HG03060 (cell line): ENCODE measurements at regions not wholly inside any gene's neighbourhood (a gene's known extent, or its start where the extent isn't known, plus 50 kb on each side); places are given as distances from the start of the nearest gene placed in this dataset.
"Not testable (repeated sequence)": the region's sequence is repeated elsewhere in the genome, so short reads cannot be mapped to it uniquely, and the experiment has no call there.

Experiments
- ATAC-seq: cut with Tn5 transposase; IDR thresholded peaks from one replicate; pipeline ENCODE4 v1.9.1; 2021; ENCODE audit warnings: low read depth, moderate number of reproducible peaks; ENCODE audit not compliant: unreplicated experiment

GRCh38 chr4:189200353-189200752, 740.3 kb upstream of the FRG1 start:
- no peak for ATAC-seq

GRCh38 chr4:189202182-189202868, 738.3 kb upstream of the FRG1 start:
- ATAC-seq: peak; percentile 55

- no peak for ATAC-seq
Observed at GRCh38 chr4:189202869-189203271, 737.8 kb upstream of the FRG1 start.

- ATAC-seq: no peak
Observed at GRCh38 chr4:189204616-189205015, 736.1 kb upstream of the FRG1 start.

- no peak for ATAC-seq
Observed at GRCh38 chr4:189206953-189207352, 733.7 kb upstream of the FRG1 start.

- ATAC-seq: no peak
Observed at GRCh38 chr4:189207872-189208271, 732.8 kb upstream of the FRG1 start.

GRCh38 chr4:189215574-189215973, 725.1 kb upstream of the FRG1 start:
- ATAC-seq: no peak

GRCh38 chr4:189221691-189222090, 719.0 kb upstream of the FRG1 start:
- ATAC-seq: no peak

- no peak for ATAC-seq
Observed at GRCh38 chr4:189228726-189229125, 711.9 kb upstream of the FRG1 start.

- no peak for ATAC-seq
Observed at GRCh38 chr4:189232274-189232673, 708.4 kb upstream of the FRG1 start.

GRCh38 chr4:189233754-189234153, 706.9 kb upstream of the FRG1 start:
- not testable (repeated sequence) for ATAC-seq

GRCh38 chr4:189234948-189235347, 705.7 kb upstream of the FRG1 start:
- ATAC-seq: not testable (repeated sequence)

- no peak for ATAC-seq
Observed at GRCh38 chr4:189235599-189235998, 705.1 kb upstream of the FRG1 start.

- not testable (repeated sequence) for ATAC-seq
Observed at GRCh38 chr4:189236321-189236720, 704.4 kb upstream of the FRG1 start.

GRCh38 chr4:189237340-189237739, 703.3 kb upstream of the FRG1 start:
- no peak for ATAC-seq

GRCh38 chr4:189255636-189256035, 685.0 kb upstream of the FRG1 start:
- ATAC-seq: no peak

- ATAC-seq: no peak
Observed at GRCh38 chr4:189261475-189261874, 679.2 kb upstream of the FRG1 start.

- ATAC-seq: no peak
Observed at GRCh38 chr4:189265515-189265914, 675.2 kb upstream of the FRG1 start.

GRCh38 chr4:189267312-189267965, 673.2 kb upstream of the FRG1 start:
- ATAC-seq: no peak

- ATAC-seq: no peak
Observed at GRCh38 chr4:189278597-189279165, 662.0 kb upstream of the FRG1 start.

- ATAC-seq: no peak
Observed at GRCh38 chr4:189279188-189279587, 661.5 kb upstream of the FRG1 start.

- ATAC-seq: no peak
Observed at GRCh38 chr4:189285377-189285776, 655.3 kb upstream of the FRG1 start.
